SK-N-SH (cell line): ENCODE measurements at regions not wholly inside any gene's neighbourhood (a gene's known extent, or its start where the extent isn't known, plus 50 kb on each side); places are given as distances from the start of the nearest gene placed in this dataset.

Source experiments
- CHD2 ChIP-seq: fragments of 150-350 bp; IDR thresholded peaks from 2 replicates; pipeline ENCODE4 v1.6.1; 2018; ENCODE audit warnings: low read length; ENCODE audit not compliant: partially characterized antibody
- EP300 ChIP-seq, 2 experiments: IDR thresholded peaks; 2 replicates each; pipeline versions ENCODE4 v1.4.0 to v1.6.1; 2012; ENCODE audit warnings: borderline replicate concordance in 1 of 2, low read depth in 1 of 2, low read length in 1 of 2
- EZH2phosphoT487 ChIP-seq: fragments of 200-600 bp; sonication (generic); IDR thresholded peaks from 2 replicates; pipeline ENCODE4 v1.6.1; 2017; ENCODE audit warnings: low read depth, mixed run types, mild to moderate bottlenecking, antibody characterized with exemption, moderate library complexity, borderline replicate concordance
- GATA2 ChIP-seq: sonication (generic); formaldehyde crosslinking; IDR thresholded peaks from 2 replicates; pipeline ENCODE4 v1.5.0; 2020; ENCODE audit warnings: mild to moderate bottlenecking, missing genetic modification reagents
- MEF2A ChIP-seq: IDR thresholded peaks from 2 replicates; pipeline ENCODE4 v1.4.0; 2012; ENCODE audit warnings: low read depth, borderline replicate concordance
- POLR2AphosphoS5 ChIP-seq: IDR thresholded peaks from 2 replicates; pipeline ENCODE4 v1.6.1; 2012; ENCODE audit warnings: low read depth, low read length
- RCOR1 ChIP-seq: fragments of 150-350 bp; IDR thresholded peaks from 2 replicates; pipeline ENCODE4 v1.6.1; 2017; ENCODE audit warnings: antibody characterized with exemption, low read length
- REST ChIP-seq: IDR thresholded peaks from 2 replicates; pipeline ENCODE4 v1.6.1; 2012; ENCODE audit warnings: mild to moderate bottlenecking, low read depth, low read length, moderate library complexity
- SIN3A ChIP-seq: IDR thresholded peaks from 2 replicates; pipeline ENCODE4 v1.6.1; 2012; ENCODE audit warnings: low read depth, mild to moderate bottlenecking, low read length, moderate library complexity, borderline replicate concordance
- TF ChIP-seq, protein P1 (sequence below): fragments of 200-600 bp; sonication (generic); IDR thresholded peaks from 2 replicates; pipeline ENCODE4 v1.6.1; 2017; ENCODE audit warnings: antibody characterized with exemption, mild to moderate bottlenecking, moderate library complexity
- TF ChIP-seq, protein P2 (sequence below): IDR thresholded peaks from 2 replicates; pipeline ENCODE4 v1.4.0; 2012; ENCODE audit warnings: low read depth, borderline replicate concordance

- no peak for TF ChIP-seq EZH2phosphoT487
- TF ChIP-seq, protein P1, sequence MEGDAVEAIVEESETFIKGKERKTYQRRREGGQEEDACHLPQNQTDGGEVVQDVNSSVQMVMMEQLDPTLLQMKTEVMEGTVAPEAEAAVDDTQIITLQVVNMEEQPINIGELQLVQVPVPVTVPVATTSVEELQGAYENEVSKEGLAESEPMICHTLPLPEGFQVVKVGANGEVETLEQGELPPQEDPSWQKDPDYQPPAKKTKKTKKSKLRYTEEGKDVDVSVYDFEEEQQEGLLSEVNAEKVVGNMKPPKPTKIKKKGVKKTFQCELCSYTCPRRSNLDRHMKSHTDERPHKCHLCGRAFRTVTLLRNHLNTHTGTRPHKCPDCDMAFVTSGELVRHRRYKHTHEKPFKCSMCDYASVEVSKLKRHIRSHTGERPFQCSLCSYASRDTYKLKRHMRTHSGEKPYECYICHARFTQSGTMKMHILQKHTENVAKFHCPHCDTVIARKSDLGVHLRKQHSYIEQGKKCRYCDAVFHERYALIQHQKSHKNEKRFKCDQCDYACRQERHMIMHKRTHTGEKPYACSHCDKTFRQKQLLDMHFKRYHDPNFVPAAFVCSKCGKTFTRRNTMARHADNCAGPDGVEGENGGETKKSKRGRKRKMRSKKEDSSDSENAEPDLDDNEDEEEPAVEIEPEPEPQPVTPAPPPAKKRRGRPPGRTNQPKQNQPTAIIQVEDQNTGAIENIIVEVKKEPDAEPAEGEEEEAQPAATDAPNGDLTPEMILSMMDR = no peak
- no peak for TF ChIP-seq CHD2
- TF ChIP-seq SIN3A = no peak
- no peak for TF ChIP-seq RCOR1
- no peak for TF ChIP-seq POLR2AphosphoS5
- TF ChIP-seq REST = no peak
- no peak for TF ChIP-seq GATA2
- no peak for TF ChIP-seq MEF2A
- no peak for TF ChIP-seq EP300 (IDR thresholded peaks at IDR 0.05; ENCODE audit: borderline replicate concordance in 1 of 2, low read depth in 1 of 2, low read length in 1 of 2)
- TF ChIP-seq, protein P2, sequence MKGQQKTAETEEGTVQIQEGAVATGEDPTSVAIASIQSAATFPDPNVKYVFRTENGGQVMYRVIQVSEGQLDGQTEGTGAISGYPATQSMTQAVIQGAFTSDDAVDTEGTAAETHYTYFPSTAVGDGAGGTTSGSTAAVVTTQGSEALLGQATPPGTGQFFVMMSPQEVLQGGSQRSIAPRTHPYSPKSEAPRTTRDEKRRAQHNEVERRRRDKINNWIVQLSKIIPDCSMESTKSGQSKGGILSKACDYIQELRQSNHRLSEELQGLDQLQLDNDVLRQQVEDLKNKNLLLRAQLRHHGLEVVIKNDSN = no peak
Measured at GRCh38 chr16:8305201-8305600, 285.1 kb downstream of the TMEM114 start.
